ENCODE measurements at regions not wholly inside any gene's neighbourhood (a gene's known extent, or its start where the extent isn't known, plus 50 kb on each side); places are given as distances from the start of the nearest gene placed in this dataset.
"Not testable (repeated sequence)": the region's sequence is repeated elsewhere in the genome, so short reads cannot be mapped to it uniquely, and the experiment has no call there.

DNA sequence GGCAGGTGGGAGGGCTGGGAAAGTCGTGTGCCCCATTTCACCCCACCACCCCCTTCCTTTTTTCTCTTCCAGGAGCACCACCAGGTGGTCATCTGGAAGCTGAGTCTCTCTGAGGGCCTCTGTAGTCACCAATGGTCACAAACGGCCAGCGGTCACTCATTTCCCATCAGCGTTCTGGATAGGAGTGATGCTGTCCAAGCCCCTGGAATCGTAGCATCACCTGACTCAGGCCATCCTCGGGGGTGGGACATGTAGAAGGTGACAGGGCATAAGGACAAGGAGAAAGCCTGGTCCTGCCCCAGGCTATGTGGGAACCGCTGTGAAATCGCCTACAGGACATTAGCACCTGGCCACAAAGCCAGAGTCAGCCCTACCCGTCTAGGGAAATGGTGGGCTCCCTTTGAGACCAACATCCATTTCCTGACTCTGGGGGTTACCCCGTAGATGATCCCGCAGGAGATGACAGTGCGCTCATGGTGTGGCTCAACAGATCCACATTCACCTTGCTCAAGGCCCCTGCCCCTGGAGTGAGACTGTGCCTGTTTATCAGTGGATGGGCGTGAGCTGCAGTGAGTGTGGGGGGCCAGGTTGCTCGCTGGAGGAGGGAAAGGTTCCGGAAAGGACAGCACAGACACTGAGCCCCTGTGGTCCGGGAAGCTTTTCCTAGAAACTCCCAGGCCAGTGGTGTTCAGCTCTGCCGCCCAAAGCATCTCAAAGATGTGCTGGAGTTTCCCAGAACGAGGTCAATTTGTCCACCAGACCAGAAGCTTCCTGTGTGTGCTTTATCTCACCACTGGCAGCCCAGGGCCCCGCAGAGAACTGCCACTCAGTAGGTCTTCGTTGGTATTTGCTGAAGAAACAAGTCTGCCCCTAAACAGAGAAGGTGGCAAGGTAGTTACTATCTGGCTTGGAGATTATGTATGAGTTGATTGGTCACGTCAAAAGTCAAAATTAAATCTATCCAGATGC is 61.1 kb upstream of the UNC5A start:
- DNase-seq: no peak

DNA sequence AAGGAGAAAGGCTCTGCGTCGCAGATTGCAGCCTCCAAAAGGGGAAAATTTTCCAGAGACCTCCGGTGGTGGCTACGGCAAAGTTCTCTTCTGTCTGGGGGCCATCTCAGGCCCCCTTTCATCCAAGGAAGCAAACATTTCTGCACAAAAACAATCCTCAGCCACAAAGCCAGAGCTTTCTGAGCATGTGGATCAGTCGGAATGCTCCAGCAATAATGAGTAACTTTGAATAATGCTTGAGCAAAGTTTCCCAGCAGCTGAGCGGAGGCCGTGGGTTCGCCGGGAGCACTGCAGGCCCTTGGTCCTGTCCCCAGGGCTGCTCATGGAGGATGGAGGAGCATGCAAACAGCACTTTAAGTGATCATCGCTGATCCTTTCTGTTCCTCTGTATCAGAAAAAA is 60.2 kb upstream of the UNC5A start:
- DNase-seq: no peak

DNA sequence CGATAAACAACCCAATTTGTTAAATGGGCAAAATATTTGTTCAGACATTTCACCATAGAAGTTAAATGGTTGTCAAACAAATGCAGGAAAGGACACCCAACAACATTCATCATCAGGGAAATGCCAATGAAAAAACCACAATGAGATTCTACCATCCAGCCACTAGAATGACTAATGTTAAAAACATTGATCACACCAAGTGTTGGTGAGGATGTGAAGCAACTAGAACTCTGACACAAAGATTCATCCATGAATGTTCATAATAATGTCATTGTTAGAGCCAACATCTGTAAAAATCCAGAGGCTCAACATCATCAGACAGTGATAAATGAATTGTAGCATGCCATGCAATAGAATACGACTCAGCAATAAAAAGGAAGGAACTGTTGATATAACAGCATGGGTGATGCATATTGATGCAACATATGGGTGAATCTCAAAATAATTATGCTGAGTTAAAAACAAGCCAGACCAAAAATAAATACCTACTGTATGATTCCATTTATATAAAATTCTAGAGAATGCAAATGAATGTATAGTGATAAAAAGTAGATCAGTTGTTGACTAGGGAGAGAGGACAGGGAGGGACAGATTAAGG is 55.9 kb upstream of the UNC5A start:
- no peak for DNase-seq

DNA sequence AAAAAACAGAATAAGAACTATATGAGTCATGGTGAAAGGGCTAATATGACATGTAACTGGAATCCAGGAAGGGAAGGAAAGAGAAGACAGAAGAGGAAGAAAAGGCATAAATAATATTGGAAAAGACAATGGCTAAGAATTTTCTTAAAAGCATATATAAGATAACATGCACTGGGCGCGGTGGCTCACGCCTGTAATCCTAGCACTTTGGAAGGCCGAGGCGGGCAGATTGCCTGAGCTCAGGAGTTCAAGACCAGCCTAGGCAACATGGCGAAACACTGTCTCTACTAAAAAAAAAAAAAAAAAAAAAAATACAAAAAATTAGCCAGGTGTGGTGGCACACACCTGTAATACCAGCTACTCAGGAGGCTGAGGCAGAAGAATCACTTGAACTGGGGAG is 54.8 kb upstream of the UNC5A start:
- DNase-seq: not testable (repeated sequence)

DNA sequence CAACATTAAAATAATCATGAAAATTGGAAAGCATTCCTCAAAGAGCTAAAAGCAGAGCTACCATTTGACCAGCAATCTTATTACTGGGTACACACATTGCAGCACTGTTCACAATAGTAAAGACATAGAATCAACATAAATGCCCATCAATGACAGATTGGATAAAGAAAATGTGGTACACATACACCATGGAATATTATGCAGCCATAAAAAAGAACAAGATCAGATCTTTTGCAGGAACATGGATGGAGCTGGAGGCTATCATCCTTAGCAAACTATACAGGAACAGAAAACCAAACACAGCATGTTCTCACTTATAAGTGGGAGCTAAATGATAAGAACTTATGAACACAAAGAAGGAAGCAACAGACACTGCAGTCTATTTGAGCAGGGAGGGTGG is 52.8 kb upstream of the UNC5A start:
- not testable (repeated sequence) for DNase-seq
